Nephron (organoid): ENCODE measurements at regions not wholly inside any gene's neighbourhood (a gene's known extent, or its start where the extent isn't known, plus 50 kb on each side); places are given as distances from the start of the nearest gene placed in this dataset.
A peak's percentile ranks its signal among the peaks of the same experiment; 100 is the strongest.
"Not testable (repeated sequence)": the region's sequence is repeated elsewhere in the genome, so short reads cannot be mapped to it uniquely, and the experiment has no call there.

Experiments
- H3K27ac Mint-ChIP-seq, 3 experiments: 2 replicates each; pipeline ENCODE4 v1.8.0; 2020; ENCODE audit warnings: mixed read lengths in 3 of 3, mild to moderate bottlenecking in 2 of 3, moderate library complexity in 1 of 3
- H3K27me3 Mint-ChIP-seq: 2 replicates; pipeline ENCODE4 v1.8.0; 2021; ENCODE audit warnings: low read depth, mild to moderate bottlenecking, moderate library complexity, mixed read lengths
- H3K36me3 Mint-ChIP-seq: 2 replicates; pipeline ENCODE4 v1.8.0; 2020; ENCODE audit warnings: low read depth, mixed read lengths
- H3K4me1 Mint-ChIP-seq: 2 replicates; pipeline ENCODE4 v1.8.0; 2020; ENCODE audit warnings: mixed read lengths
- H3K4me3 Mint-ChIP-seq, 3 experiments: 2 replicates each; pipeline ENCODE4 v1.8.0; 2020; ENCODE audit warnings: mild to moderate bottlenecking in 3 of 3, mixed read lengths in 3 of 3, moderate library complexity in 2 of 3
- H3K9me3 Mint-ChIP-seq: 2 replicates; pipeline ENCODE4 v1.8.0; 2020; ENCODE audit warnings: mixed read lengths
- CTCF ChIP-seq, 3 experiments: fragments of 200-600 bp; sonication (generic); IDR thresholded peaks; one replicate each; pipeline ENCODE4 v1.5.0; 2021; ENCODE audit warnings: antibody characterized with exemption in 3 of 3; ENCODE audit not compliant: unreplicated experiment in 3 of 3

DNA sequence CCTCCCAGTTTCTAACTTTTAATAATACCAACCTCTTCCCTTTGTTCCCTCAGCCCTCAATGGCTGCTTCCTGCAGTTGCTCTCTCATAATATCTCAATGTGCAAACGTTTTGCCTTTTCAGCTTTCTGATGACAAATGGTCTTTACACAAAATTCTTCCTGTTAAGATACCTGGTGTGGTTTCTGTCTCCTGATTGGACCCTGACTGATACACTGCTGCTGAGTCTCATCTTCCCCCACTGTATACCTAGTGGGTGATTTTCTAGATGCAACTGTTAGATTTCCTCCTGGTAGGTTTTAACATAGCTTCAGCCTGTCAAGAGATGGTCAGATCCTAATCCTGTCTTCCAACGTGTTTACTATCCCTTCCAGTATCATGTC, 147.9 kb upstream of the TOP1 start:
- Mint-ChIP-seq H3K36me3 (no peaks in the 10 kb centered on the region), H3K4me1 (no peaks in the 10 kb centered on the region), H3K4me3 (no peak overlapping the region), H3K27ac (no peak overlapping the region), H3K9me3 (peaks cover 14% of the 10 kb centered on the region), H3K27me3 (peaks cover 10% of the 10 kb centered on the region)
- TF ChIP-seq CTCF (IDR thresholded peaks at IDR 0.05; ENCODE audit: unreplicated experiment in 3 of 3) = no peak

DNA sequence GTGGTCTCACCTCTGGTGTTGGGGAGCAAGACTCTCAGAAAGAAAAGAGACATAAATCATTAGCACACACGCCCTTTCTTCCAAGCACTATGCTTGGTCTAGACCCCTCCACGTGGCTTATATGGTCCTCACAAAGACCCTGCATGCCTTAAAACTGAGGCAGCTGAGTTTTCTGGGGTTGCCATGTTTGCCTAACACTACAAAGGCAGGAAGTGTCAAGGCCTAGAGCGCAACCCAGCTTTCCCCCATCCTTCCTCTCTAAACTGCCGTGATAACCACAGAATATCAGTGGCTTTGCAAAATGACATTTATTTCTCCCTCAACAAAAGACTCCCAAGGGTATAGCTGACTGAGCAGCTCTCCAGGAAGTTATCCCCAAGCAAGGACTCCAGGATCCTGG, 146.5 kb upstream of the TOP1 start:
- Mint-ChIP-seq H3K27me3 (peaks cover 19% of the 10 kb centered on the region), H3K9me3 (peaks cover 14% of the 10 kb centered on the region), H3K4me3 (no peak overlapping the region)

GRCh38 chr20:40883097-40883496, 145.5 kb upstream of the TOP1 start:
- Mint-ChIP-seq H3K4me3 (no peak overlapping the region), H3K4me1 (no peaks in the 10 kb centered on the region), H3K27ac (peak overlapping the region in 1 of 3 experiments; percentile 45), H3K9me3 (peaks cover 10% of the 10 kb centered on the region), H3K36me3 (no peaks in the 10 kb centered on the region), H3K27me3 (peaks cover 19% of the 10 kb centered on the region)
- no peak for TF ChIP-seq CTCF (IDR thresholded peaks at IDR 0.05; ENCODE audit: unreplicated experiment in 3 of 3)

More for the DNA sequence above, 146.5 kb upstream of the TOP1 start:
- Mint-ChIP-seq H3K36me3 (no peaks in the 10 kb centered on the region), H3K4me1 (no peaks in the 10 kb centered on the region), H3K27ac (no peak overlapping the region)
- TF ChIP-seq CTCF (IDR thresholded peaks at IDR 0.05; ENCODE audit: unreplicated experiment in 3 of 3) = no peak

DNA sequence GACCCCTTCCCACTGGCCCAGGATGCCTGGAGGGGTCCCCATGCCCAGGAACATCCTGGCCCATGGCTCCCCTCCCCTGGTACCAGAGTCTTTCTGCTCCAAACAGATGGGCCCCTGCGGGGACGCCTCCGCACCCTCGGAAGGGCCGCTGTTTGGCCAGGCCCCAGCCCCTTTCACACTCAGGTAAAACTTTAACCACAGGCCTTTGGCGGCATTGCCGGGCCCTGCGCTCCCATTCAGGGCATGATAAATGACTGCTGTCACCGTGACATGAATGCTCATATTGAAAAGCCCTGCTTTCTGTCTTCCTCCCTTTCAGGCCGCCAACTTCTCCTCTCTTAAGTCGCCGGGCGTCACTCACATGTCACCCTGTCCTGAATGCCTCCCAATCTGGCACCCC, 141.5 kb upstream of the TOP1 start:
- no peak for TF ChIP-seq CTCF (IDR thresholded peaks at IDR 0.05; ENCODE audit: unreplicated experiment in 3 of 3)
- Mint-ChIP-seq H3K27ac (no peak overlapping the region), H3K4me3 (no peak overlapping the region), H3K36me3 (no peaks in the 10 kb centered on the region), H3K9me3 (peaks cover 4% of the 10 kb centered on the region), H3K27me3 (peaks cover 23% of the 10 kb centered on the region), H3K4me1 (no peaks in the 10 kb centered on the region)

- not testable (repeated sequence) for H3K4me1 Mint-ChIP-seq, H3K27ac Mint-ChIP-seq, H3K9me3 Mint-ChIP-seq, H3K36me3 Mint-ChIP-seq, H3K4me3 Mint-ChIP-seq
- peaks cover 17% of the 10 kb centered on the region for H3K27me3 Mint-ChIP-seq
These were observed 139.4 kb upstream of the TOP1 start for GRCh38 chr20:40889266-40889665.

- H3K4me1 Mint-ChIP-seq = peaks cover 9% of the 10 kb centered on the region
- no peak for TF ChIP-seq CTCF (IDR thresholded peaks at IDR 0.05; ENCODE audit: unreplicated experiment in 3 of 3)
- H3K9me3 Mint-ChIP-seq = no peaks in the 10 kb centered on the region
- H3K4me3 Mint-ChIP-seq = no peak overlapping the region
- H3K27ac Mint-ChIP-seq = no peak overlapping the region
- peaks cover 17% of the 10 kb centered on the region for H3K27me3 Mint-ChIP-seq
- no peaks in the 10 kb centered on the region for H3K36me3 Mint-ChIP-seq
These were observed 138.4 kb upstream of the TOP1 start for GRCh38 chr20:40890181-40890580.
